RWPE2 (cell line): ENCODE measurements at regions not wholly inside any gene's neighbourhood (a gene's known extent, or its start where the extent isn't known, plus 50 kb on each side); places are given as distances from the start of the nearest gene placed in this dataset.

Experiments
- ATAC-seq: fragments of 200-7000 bp; cut with Tn5 transposase; 3 replicates; pipeline ENCODE4 v1.9.1; 2021; ENCODE audit warnings: low read depth
- DNase-seq: peaks from one replicate; pipeline ENCODE4 v3.0.0-alpha.2; 2020; ENCODE audit warnings: low spot score
- H3K27ac ChIP-seq: fragments of 450-650 bp; 2 replicates; pipeline ENCODE4 v1.5.1; 2017; ENCODE audit warnings: mild to moderate bottlenecking; ENCODE audit not compliant: poor library complexity, severe bottlenecking
- H3K27me3 ChIP-seq: fragments of 250-450 bp; sonication (Bioruptor Pico); 2 replicates; pipeline ENCODE4 v1.5.1; 2021; ENCODE audit warnings: mild to moderate bottlenecking, moderate library complexity; ENCODE audit not compliant: insufficient read depth, poor library complexity, severe bottlenecking
- H3K36me3 ChIP-seq: fragments of 250-450 bp; sonication (Bioruptor Pico); 2 replicates; pipeline ENCODE4 v1.5.1; 2020; ENCODE audit warnings: low read depth, mild to moderate bottlenecking, moderate library complexity
- H3K4me1 ChIP-seq: fragments of 250-450 bp; sonication (Bioruptor Pico); 2 replicates; pipeline ENCODE4 v1.5.1; 2021; ENCODE audit warnings: mild to moderate bottlenecking, moderate library complexity; ENCODE audit not compliant: insufficient read depth, poor library complexity, severe bottlenecking
- H3K4me3 ChIP-seq: fragments of 250-450 bp; sonication (Bioruptor Pico); 2 replicates; pipeline ENCODE4 v1.5.1; 2021; ENCODE audit warnings: mild to moderate bottlenecking, moderate library complexity; ENCODE audit not compliant: severe bottlenecking
- H3K9me3 ChIP-seq: fragments of 250-450 bp; sonication (Bioruptor Pico); 2 replicates; pipeline ENCODE4 v1.5.1; 2021; ENCODE audit warnings: mild to moderate bottlenecking, moderate library complexity; ENCODE audit not compliant: severe bottlenecking
- TF ChIP-seq, protein P1 (sequence below): fragments of 450-650 bp; IDR thresholded peaks from one replicate; pipeline ENCODE4 v1.5.1; 2017; ENCODE audit warnings: mild to moderate bottlenecking, moderate library complexity; ENCODE audit not compliant: poor library complexity, severe bottlenecking

DNA sequence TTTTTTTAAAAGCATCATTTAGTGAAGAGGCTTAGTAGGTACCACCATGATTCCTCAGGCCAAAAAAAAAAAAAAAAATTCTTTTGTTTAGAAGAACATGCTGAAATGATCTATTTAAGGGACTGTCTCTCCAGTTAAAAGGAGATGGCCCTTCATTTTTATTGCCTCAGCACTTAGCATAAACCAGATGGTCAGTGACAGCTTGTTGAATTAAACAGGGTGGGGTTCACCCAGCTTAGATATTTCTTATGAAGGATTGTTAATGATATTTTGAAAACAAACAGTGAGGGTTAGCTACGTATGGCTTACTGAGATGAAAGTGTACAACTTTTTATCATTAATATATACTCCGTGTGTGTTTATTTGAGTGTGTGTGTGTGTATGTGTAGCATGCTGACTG lies 203.7 kb downstream of the FAM181B start:
- Histone ChIP-seq H3K27ac (no peak overlapping the region), H3K36me3 (no peaks in the 10 kb centered on the region), H3K4me3 (no peak overlapping the region), H3K27me3 (no peaks in the 10 kb centered on the region), H3K4me1 (peaks cover 6% of the 10 kb centered on the region), H3K9me3 (no peaks in the 10 kb centered on the region)
- TF ChIP-seq, protein P1, sequence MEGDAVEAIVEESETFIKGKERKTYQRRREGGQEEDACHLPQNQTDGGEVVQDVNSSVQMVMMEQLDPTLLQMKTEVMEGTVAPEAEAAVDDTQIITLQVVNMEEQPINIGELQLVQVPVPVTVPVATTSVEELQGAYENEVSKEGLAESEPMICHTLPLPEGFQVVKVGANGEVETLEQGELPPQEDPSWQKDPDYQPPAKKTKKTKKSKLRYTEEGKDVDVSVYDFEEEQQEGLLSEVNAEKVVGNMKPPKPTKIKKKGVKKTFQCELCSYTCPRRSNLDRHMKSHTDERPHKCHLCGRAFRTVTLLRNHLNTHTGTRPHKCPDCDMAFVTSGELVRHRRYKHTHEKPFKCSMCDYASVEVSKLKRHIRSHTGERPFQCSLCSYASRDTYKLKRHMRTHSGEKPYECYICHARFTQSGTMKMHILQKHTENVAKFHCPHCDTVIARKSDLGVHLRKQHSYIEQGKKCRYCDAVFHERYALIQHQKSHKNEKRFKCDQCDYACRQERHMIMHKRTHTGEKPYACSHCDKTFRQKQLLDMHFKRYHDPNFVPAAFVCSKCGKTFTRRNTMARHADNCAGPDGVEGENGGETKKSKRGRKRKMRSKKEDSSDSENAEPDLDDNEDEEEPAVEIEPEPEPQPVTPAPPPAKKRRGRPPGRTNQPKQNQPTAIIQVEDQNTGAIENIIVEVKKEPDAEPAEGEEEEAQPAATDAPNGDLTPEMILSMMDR: no peak
- no peak for DNase-seq
- ATAC-seq: no peak

DNA sequence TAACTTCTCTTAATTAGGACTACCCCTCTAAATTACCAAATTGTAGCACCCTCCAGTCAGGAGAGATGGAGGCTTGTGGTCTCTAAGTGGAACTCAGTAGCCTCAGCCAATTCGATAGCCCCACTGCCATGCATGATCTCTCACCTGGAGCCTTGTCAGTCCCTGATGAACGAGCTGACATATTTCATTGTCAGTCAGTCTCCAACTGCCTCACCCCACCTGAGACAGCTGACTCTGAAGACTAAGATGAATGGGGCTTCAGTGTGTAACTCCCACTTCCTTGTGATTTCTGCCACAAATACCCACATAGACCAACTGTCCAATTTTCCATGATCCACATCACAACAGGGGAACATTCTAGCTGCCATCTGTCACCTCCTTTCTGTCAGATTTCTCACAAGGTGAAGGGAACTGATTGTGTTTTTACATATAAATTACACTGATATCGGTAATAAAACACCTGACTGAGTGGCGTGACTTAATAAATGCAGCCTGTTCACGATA lies 206.5 kb downstream of the FAM181B start:
- DNase-seq: no peak
- no peaks in the 10 kb centered on the region for H3K4me1 ChIP-seq
- TF ChIP-seq, protein P1: no peak
- H3K36me3 ChIP-seq: no peaks in the 10 kb centered on the region
- no peaks in the 10 kb centered on the region for H3K9me3 ChIP-seq
- ATAC-seq: no peak
- no peak overlapping the region for H3K4me3 ChIP-seq
- no peak overlapping the region for H3K27ac ChIP-seq
- H3K27me3 ChIP-seq: no peaks in the 10 kb centered on the region

DNA sequence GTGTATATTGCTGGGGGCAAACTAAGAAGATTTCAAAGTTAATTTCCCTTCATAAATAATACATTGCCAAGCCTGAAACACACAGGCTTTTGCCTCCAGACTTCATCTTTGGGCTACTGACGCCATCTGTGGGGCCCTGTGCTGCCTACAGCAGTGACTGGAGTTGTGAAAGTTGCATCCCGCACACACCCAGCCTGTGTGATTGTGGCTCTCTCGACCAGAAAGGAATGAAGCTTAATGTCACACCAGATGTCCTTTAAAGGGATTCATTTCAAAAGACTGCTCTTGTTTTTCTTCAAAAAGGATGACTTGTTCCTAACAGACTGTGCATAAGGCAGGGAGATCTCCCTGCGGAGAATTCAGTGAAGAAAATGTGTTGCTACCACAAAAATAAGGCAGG lies 210.5 kb downstream of the FAM181B start:
- Histone ChIP-seq H3K4me3 (no peak overlapping the region), H3K27me3 (no peaks in the 10 kb centered on the region), H3K4me1 (no peaks in the 10 kb centered on the region), H3K9me3 (no peaks in the 10 kb centered on the region), H3K36me3 (no peaks in the 10 kb centered on the region), H3K27ac (no peak overlapping the region)
- no peak for DNase-seq
- TF ChIP-seq, protein P1: no peak
- no peak for ATAC-seq

DNA sequence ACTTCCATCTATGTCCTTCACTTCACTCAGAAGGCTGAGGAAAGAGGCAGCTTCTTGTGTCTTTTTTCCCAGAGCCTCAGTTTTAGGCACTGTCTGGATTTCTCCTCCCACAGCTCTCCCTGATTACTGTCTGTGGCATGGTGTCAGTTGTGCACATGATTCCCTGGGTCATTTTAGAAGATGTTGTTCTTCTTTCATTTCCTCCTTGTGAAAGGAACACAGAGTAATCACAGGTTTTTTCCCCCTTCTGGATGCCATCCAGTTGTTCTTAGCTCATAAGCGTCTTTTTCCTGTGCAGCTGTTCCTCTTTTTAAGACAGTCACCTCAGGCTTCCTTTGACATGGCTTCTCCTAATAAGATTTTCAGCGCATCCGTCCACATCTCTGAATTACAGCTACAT lies 212.2 kb downstream of the FAM181B start:
- Histone ChIP-seq H3K27ac (no peak overlapping the region), H3K4me1 (no peaks in the 10 kb centered on the region), H3K36me3 (no peaks in the 10 kb centered on the region), H3K4me3 (no peak overlapping the region), H3K9me3 (no peaks in the 10 kb centered on the region), H3K27me3 (no peaks in the 10 kb centered on the region)
- TF ChIP-seq, protein P1: no peak
- ATAC-seq: no peak
- no peak for DNase-seq

DNA sequence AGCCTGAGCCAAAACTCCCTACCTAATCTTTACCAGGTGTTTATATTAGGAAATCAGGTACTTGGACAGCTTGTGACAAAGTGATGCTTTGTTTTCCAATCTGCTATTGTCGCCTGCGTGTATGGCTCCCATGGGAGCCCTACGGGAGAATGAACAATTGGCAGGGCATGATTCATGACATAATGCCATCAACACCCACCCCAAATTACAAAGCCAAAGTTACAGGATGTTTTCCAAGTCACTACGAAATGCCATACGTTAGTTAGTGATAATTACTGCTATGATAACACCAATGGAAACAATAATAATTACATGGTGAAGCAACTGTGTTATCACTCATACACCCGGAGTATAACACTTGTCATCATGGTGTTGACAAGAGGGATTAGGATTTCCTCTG lies 226.4 kb downstream of the FAM181B start:
- Histone ChIP-seq H3K9me3 (no peaks in the 10 kb centered on the region), H3K4me3 (no peak overlapping the region), H3K36me3 (no peaks in the 10 kb centered on the region), H3K4me1 (no peaks in the 10 kb centered on the region), H3K27ac (no peak overlapping the region), H3K27me3 (peaks cover 3% of the 10 kb centered on the region)
- TF ChIP-seq, protein P1: no peak
- no peak for DNase-seq
- ATAC-seq: no peak
